ENCODE measurements at regions not wholly inside any gene's neighbourhood (a gene's known extent, or its start where the extent isn't known, plus 50 kb on each side); places are given as distances from the start of the nearest gene placed in this dataset.

- no TSS peak for BruUV-seq (replicated peaks)
- TF ChIP-seq CTCF (conservative IDR thresholded peaks at IDR 0.05; ENCODE audit: low read length) (no peak), EZH2phosphoT487 (IDR thresholded peaks at IDR 0.05; ENCODE audit: borderline replicate concordance, low read depth, low read length) (no peak)
- H4K20me1 ChIP-seq (ENCODE audit: insufficient read depth, low read length) = no peaks in the 10 kb centered on the region
- H3K79me2 ChIP-seq (ENCODE audit: insufficient read depth, low read depth, low read length) = no peaks in the 10 kb centered on the region
- no peak overlapping the region for H3K27ac ChIP-seq (ENCODE audit: low read depth, low read length, poor library complexity, severe bottlenecking)
- POLR2A ChIA-PET = interaction anchor here (0.7 to 0.9 kb wide), 2 partner anchors 21 to 22 kb away, joined by 3 to 4 read pairs; no protein-coding TSS in a partner anchor
- H3K4me2 ChIP-seq (ENCODE audit: low read length) = no peak overlapping the region
- no peak overlapping the region for H3K4me3 ChIP-seq (ENCODE audit: low read depth, low read length, poor library complexity, severe bottlenecking)
- H2AFZ ChIP-seq (ENCODE audit: low read length) = no peak overlapping the region
- CTCF ChIA-PET (ENCODE audit: unreplicated experiment) = no interaction called here
- H3K9me2 ChIP-seq (ENCODE audit: insufficient read depth, low read length) = no peaks in the 10 kb centered on the region
- intact Hi-C loops (cut with micrococcal nuclease; ENCODE audit: unreplicated experiment) = no loop called here
- H3K4me1 ChIP-seq (ENCODE audit: insufficient read depth, low read length, poor library complexity, severe bottlenecking) = no peaks in the 10 kb centered on the region
- H3K9me3 ChIP-seq (ENCODE audit: low read length) = no peaks in the 10 kb centered on the region
- DNase-seq (ENCODE audit: low spot score) = no peak
- no peaks in the 10 kb centered on the region for H3K36me3 ChIP-seq (ENCODE audit: insufficient read depth, low read length)
These were observed 413.5 kb upstream of the SEL1L start for GRCh38 chr14:81946834-81947798.

- POLR2A ChIA-PET = no interaction called here
- intact Hi-C loops (cut with micrococcal nuclease; ENCODE audit: unreplicated experiment) = no loop called here
These were observed 419.3 kb upstream of the SEL1L start for GRCh38 chr14:81952917-81953316.

More at GRCh38 chr14:81952917-81953316, 419.3 kb upstream of the SEL1L start:
- H3K9me3 ChIP-seq (ENCODE audit: low read length) = no peaks in the 10 kb centered on the region
- TF ChIP-seq CTCF (conservative IDR thresholded peaks at IDR 0.05; ENCODE audit: low read length) (no peak), EZH2phosphoT487 (IDR thresholded peaks at IDR 0.05; ENCODE audit: borderline replicate concordance, low read depth, low read length) (no peak)
- H3K4me1 ChIP-seq (ENCODE audit: insufficient read depth, low read length, poor library complexity, severe bottlenecking) = no peaks in the 10 kb centered on the region
- H3K79me2 ChIP-seq (ENCODE audit: insufficient read depth, low read depth, low read length) = no peaks in the 10 kb centered on the region
- no peaks in the 10 kb centered on the region for H3K9me2 ChIP-seq (ENCODE audit: insufficient read depth, low read length)
- no peak overlapping the region for H3K27ac ChIP-seq (ENCODE audit: low read depth, low read length, poor library complexity, severe bottlenecking)
- H2AFZ ChIP-seq (ENCODE audit: low read length) = no peak overlapping the region
- CTCF ChIA-PET (ENCODE audit: unreplicated experiment) = no interaction called here
- BruUV-seq (replicated peaks) = no TSS peak
- no peak overlapping the region for H3K4me2 ChIP-seq (ENCODE audit: low read length)
- DNase-seq (ENCODE audit: low spot score) = no peak
- H3K36me3 ChIP-seq (ENCODE audit: insufficient read depth, low read length) = no peaks in the 10 kb centered on the region
- no peak overlapping the region for H3K4me3 ChIP-seq (ENCODE audit: low read depth, low read length, poor library complexity, severe bottlenecking)
- no peaks in the 10 kb centered on the region for H4K20me1 ChIP-seq (ENCODE audit: insufficient read depth, low read length)

Measured in OCI-LY7 (cell line).